Renal cortex interstitium (tissue), 11 donors: ENCODE measurements at regions not wholly inside any gene's neighbourhood (a gene's known extent, or its start where the extent isn't known, plus 50 kb on each side); places are given as distances from the start of the nearest gene placed in this dataset.
"Not testable (repeated sequence)": the region's sequence is repeated elsewhere in the genome, so short reads cannot be mapped to it uniquely, and the experiment has no call there.

Experiments used
- DNase-seq, 11 donors: peaks; one replicate each; pipeline ENCODE4 v3.0.0-alpha.2; 2013; ENCODE audit warnings: low read depth in 9 of 11, low spot score in 4 of 11; ENCODE audit errors: extremely low read depth in 1 of 11

- no peak for DNase-seq
Observed at GRCh38 chr17:14730821-14731220, 429.9 kb downstream of the HS3ST3B1 start.

GRCh38 chr17:14725729-14726128 lies 424.8 kb downstream of the HS3ST3B1 start:
- no peak for DNase-seq

- no peak for DNase-seq
Observed at GRCh38 chr17:14724770-14725169, 423.9 kb downstream of the HS3ST3B1 start.

GRCh38 chr17:14723349-14723748 lies 422.5 kb downstream of the HS3ST3B1 start:
- not testable (repeated sequence) for DNase-seq

- no peak for DNase-seq
Observed at GRCh38 chr17:14719942-14720341, 419.1 kb downstream of the HS3ST3B1 start.

- DNase-seq, result no peak
Observed at GRCh38 chr17:14717859-14718258, 417.0 kb downstream of the HS3ST3B1 start.

- no peak for DNase-seq
Observed at GRCh38 chr17:14715561-14715960, 414.7 kb downstream of the HS3ST3B1 start.

DNA sequence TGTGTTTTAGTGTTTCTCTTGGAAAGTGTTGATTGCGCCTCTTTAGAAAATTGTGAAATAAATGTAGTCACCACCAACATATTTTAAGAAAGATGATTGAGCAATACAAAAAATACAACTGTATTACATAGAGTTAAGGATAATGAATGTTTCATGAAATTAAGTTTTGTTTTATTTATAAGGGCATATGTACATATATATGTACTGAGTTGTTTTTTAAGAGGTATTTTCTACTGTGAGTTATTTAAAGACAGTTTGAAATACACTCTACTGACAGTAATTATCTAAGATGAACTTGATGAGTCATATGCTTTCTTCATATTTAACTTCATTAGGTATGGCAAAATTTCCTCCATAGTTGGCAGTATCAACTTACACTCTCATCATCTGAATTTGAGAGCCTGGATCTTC lies 411.7 kb downstream of the HS3ST3B1 start:
- no peak for DNase-seq

GRCh38 chr17:14704121-14704520 lies 403.2 kb downstream of the HS3ST3B1 start:
- DNase-seq, result no peak

DNA sequence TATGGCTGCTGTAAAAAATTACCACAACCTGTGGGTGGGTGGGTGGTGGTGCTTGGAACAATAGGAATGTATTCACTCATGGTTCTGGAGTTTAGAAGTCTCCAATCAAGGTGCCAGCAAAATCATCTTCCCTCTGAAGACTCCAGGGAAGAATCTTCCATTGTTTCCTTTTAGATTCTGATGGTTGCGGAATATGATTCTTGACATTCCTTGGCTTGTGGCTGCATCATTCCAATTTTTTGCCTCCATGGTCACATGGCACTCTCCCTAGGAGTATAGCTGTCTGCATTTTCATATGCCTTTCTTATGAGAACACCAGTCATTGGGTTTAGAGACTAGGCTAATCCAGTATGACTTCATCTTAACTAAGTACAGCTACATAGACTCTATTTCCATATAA lies 401.0 kb downstream of the HS3ST3B1 start:
- no peak for DNase-seq

GRCh38 chr17:14699574-14700185 lies 398.8 kb downstream of the HS3ST3B1 start:
- no peak for DNase-seq

DNA sequence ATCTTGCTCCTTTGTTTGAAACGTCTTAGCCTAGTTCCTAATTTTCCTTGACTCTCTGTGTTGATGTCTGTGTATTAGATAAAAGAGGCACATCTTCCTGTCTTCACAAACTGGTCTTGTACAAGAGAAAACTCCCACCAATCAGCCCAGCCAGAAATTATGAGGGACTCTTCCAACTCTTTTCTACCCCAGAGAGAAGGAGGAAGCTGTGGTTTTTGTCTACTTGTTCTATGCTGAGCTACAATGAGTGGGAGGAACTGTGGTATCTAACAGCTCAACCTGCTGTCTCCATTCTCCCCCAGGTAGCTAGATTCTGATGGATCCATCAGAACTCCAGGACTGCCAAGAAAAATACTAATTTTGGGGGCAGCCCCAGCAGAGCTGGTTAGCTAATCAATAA lies 392.5 kb downstream of the HS3ST3B1 start:
- DNase-seq, result no peak

GRCh38 chr17:14690704-14691103 lies 389.8 kb downstream of the HS3ST3B1 start:
- DNase-seq, result no peak

GRCh38 chr17:14688134-14688533 lies 387.3 kb downstream of the HS3ST3B1 start:
- DNase-seq, result no peak

DNA sequence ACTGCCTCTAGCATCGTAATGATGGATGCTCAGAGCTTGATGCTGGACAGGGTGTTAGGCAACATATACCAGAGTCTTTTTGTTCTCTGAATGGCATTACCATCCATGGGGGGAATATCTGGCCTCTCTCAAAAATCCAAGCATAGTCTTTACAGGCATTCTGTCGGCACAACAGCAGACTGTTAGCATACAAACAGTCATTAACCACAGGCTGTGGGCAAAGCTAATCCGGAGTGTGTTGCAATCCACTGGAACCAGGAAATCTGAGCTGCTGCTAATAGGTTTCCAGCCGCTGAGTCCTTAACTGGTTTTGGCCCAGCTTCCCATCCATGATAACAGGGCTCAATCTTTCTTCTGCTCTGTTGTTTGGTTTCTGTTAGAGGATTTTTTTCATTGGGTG lies 371.9 kb downstream of the HS3ST3B1 start:
- no peak for DNase-seq

GRCh38 chr17:14670861-14671260 lies 370.0 kb downstream of the HS3ST3B1 start:
- no peak for DNase-seq

GRCh38 chr17:14664511-14664910 lies 363.6 kb downstream of the HS3ST3B1 start:
- no peak for DNase-seq

DNA sequence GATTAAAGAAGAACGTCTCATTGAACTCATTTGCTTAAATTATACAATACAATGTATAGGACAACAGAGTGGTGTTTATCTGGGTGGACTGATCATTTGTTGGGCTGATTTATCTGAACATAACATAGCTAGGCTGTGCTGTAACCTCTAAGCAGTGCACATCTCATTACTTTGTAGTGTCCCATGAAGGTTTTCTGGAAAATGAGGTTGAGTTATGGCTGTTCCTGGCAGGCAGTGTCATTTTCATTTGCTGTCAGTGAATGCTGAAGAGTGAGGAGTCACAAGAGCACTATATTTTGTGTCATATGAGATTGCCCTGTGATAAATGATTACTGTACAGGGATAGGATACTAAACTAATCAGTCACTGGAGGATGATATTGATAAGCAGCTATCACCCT lies 340.2 kb downstream of the HS3ST3B1 start:
- DNase-seq, result no peak

DNA sequence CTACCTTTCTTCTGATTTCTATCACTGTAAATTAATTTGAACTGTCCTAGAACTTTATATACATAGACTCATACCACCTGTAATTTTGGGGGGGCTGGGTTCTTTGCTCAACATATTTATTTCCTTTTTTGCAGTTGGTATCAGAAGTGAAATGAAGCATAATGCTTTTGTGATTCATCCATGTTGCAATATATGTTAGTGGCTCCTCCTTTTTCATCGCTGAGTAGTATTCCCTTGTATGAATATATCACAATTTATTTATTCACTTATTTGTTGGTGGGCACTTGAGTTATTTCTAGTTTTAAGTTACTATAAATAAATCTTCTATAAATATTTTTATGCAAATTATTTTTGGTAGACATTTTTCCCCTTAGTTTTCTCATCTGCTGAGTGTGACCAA lies 336.4 kb downstream of the HS3ST3B1 start:
- DNase-seq, result no peak

DNA sequence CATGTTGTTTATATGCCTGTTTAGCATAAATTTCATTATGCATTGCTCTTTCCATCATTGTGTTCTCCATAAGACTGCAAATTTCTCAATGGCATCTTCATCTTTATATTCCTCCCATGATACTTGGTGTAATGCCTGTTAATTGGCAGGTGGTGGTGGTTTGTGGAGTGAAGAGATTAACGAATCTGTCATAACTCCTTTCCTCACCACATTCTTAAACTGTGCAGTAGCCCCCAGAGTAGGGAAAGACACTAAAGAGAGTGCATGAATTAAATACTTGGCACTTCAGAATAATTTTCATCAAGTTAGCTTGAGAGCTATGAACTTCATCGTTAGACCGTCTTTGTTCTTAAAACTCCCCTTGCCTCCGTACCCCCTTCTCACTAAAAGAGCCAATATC lies 329.7 kb downstream of the HS3ST3B1 start:
- no peak for DNase-seq

DNA sequence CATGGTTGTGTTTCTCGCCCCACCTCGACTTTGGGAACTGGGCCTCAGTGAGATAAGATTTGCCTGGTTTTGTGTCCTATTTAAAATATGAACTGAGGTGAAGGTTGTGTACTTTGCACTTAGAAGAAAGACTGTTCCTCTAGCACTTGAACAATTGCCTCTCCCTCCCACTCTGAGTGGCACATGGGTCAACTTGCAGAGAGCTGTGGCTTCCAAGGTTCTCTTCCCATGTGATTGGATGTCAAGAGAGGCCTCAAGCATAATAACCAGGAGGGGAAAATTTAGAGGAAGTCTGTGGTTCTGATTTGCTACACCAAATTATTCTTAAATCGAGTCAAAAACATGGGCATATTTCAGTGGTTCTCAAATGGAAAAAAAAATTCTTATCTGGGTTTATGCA lies 329.2 kb downstream of the HS3ST3B1 start:
- no peak for DNase-seq
